HCT116 (cell line): ENCODE measurements at regions not wholly inside any gene's neighbourhood (a gene's known extent, or its start where the extent isn't known, plus 50 kb on each side); places are given as distances from the start of the nearest gene placed in this dataset.

ENCODE experiments used
- EGR1 ChIP-seq: IDR thresholded peaks from 2 replicates; pipeline ENCODE4 v1.6.1; 2012; ENCODE audit warnings: low read depth
- ELF1 ChIP-seq: IDR thresholded peaks from 2 replicates; pipeline ENCODE4 v1.6.1; 2012; ENCODE audit warnings: low read depth, borderline replicate concordance
- EZH2 ChIP-seq: fragments of 200-600 bp; sonication (generic); IDR thresholded peaks from 2 replicates; pipeline ENCODE4 v1.6.1; 2017; ENCODE audit warnings: antibody characterized with exemption, mixed run types
- EZH2phosphoT487 ChIP-seq: fragments of 200-600 bp; IDR thresholded peaks from 2 replicates; pipeline ENCODE4 v1.6.1; 2018; ENCODE audit warnings: antibody characterized with exemption, borderline replicate concordance
- POLR2A ChIP-seq: IDR thresholded peaks from 2 replicates; pipeline ENCODE4 v1.7.0; 2011; ENCODE audit warnings: borderline replicate concordance; ENCODE audit not compliant: insufficient read depth, insufficient read length; ENCODE audit errors: extremely low read depth
- POLR2AphosphoS5 ChIP-seq: IDR thresholded peaks from 2 replicates; pipeline ENCODE4 v1.6.1; 2011; ENCODE audit warnings: mild to moderate bottlenecking, low read depth, low read length, moderate library complexity
- RAD21 ChIP-seq: IDR thresholded peaks from 2 replicates; pipeline ENCODE4 v1.6.1; 2012; ENCODE audit warnings: low read depth, mild to moderate bottlenecking
- YY1 ChIP-seq: IDR thresholded peaks from 2 replicates; pipeline ENCODE4 v1.6.1; 2011; ENCODE audit warnings: low read length, low read depth, moderate library complexity, mild to moderate bottlenecking; ENCODE audit not compliant: insufficient replicate concordance; ENCODE audit errors: extremely low read depth
- TF ChIP-seq, protein P1 (sequence below), 3 experiments: fragments of 200-600 bp in 1 of 3; sonication (generic) in 1 of 3; IDR thresholded peaks in 2 of 3; conservative IDR thresholded peaks in 1 of 3; 2 replicates each; pipeline ENCODE4 v1.5.1; 2012 to 2017; ENCODE audit warnings: low read depth in 2 of 3, low read length in 2 of 3, antibody characterized with exemption in 1 of 3, borderline replicate concordance in 1 of 3, control low read depth in 1 of 3, mild to moderate bottlenecking in 1 of 3, mixed read lengths in 1 of 3, mixed run types in 1 of 3, moderate library complexity in 1 of 3; ENCODE audit not compliant: insufficient read depth in 1 of 3
- TF ChIP-seq, protein P2 (sequence below): IDR thresholded peaks from 2 replicates; pipeline ENCODE4 v1.6.1; 2012

DNA sequence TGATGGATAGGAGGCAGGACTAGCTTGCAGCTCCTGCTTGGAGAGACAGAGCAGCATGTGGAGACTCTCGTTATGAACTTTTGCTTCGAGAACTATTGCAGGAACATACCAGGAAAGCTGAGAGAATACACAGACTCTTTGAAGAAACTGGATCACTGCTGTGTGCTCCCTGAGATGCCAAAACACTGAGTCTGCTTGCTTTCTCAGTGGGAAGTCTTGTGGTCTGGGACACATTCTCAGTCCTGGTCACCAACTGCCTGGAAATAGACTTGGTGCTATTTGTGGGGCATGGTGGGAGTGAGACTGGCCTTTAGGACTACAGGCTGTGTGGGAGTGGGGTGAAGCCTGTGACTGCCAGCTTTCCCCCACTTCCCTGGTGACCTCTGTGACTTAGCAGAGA is 252.6 kb downstream of the MED10 start:
- no peak for TF ChIP-seq YY1
- TF ChIP-seq, protein P1, sequence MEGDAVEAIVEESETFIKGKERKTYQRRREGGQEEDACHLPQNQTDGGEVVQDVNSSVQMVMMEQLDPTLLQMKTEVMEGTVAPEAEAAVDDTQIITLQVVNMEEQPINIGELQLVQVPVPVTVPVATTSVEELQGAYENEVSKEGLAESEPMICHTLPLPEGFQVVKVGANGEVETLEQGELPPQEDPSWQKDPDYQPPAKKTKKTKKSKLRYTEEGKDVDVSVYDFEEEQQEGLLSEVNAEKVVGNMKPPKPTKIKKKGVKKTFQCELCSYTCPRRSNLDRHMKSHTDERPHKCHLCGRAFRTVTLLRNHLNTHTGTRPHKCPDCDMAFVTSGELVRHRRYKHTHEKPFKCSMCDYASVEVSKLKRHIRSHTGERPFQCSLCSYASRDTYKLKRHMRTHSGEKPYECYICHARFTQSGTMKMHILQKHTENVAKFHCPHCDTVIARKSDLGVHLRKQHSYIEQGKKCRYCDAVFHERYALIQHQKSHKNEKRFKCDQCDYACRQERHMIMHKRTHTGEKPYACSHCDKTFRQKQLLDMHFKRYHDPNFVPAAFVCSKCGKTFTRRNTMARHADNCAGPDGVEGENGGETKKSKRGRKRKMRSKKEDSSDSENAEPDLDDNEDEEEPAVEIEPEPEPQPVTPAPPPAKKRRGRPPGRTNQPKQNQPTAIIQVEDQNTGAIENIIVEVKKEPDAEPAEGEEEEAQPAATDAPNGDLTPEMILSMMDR (IDR thresholded peaks at IDR 0.05 in 2 of 3, conservative IDR thresholded peaks at IDR 0.05 in 1 of 3; ENCODE audit: borderline replicate concordance in 1 of 3, insufficient read depth in 1 of 3, low read depth in 2 of 3, low read length in 2 of 3), result no peak
- no peak for TF ChIP-seq POLR2AphosphoS5
- no peak for TF ChIP-seq POLR2A
- TF ChIP-seq, protein P2, sequence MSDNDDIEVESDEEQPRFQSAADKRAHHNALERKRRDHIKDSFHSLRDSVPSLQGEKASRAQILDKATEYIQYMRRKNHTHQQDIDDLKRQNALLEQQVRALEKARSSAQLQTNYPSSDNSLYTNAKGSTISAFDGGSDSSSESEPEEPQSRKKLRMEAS, result no peak
- no peak for TF ChIP-seq RAD21
- no peak for TF ChIP-seq EZH2phosphoT487
- no peak for TF ChIP-seq EZH2
- no peak for TF ChIP-seq EGR1
- no peak for TF ChIP-seq ELF1
